ENCODE measurements at regions not wholly inside any gene's neighbourhood (a gene's known extent, or its start where the extent isn't known, plus 50 kb on each side); places are given as distances from the start of the nearest gene placed in this dataset.
A peak's percentile ranks its signal among the peaks of the same experiment; 100 is the strongest.
"Not testable (repeated sequence)": the region's sequence is repeated elsewhere in the genome, so short reads cannot be mapped to it uniquely, and the experiment has no call there.

DNA sequence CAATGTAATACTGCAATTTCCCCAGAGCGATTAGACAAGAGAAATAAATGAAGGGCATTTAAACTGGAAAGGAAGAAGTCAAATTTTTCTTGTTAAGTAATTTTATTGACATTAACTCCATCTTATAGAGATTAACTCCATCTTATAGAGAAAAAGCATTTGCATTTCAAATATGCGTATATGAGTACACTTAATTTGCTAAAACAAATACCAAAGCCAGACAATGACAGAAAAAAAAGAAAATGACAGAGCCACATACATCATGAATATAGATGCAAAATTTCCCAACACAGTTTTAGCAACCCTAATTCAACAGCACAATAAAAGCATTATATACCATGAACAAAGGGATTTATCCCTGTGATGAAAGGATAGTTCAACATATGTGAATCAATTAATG is 1293.1 kb upstream of the EYS start:
- Histone ChIP-seq H3K27ac (no peak overlapping the region), H3K36me3 (ENCODE audit: insufficient read depth) (no peaks in the 10 kb centered on the region), H3K9ac (no peak overlapping the region), H3K4me1 (ENCODE audit: low read depth, poor library complexity, severe bottlenecking) (no peaks in the 10 kb centered on the region), H3K27me3 (ENCODE audit: insufficient read depth, low read depth) (no peaks in the 10 kb centered on the region), H3K4me3 (IDR thresholded peaks at IDR 0.05; ENCODE audit: insufficient read depth, low read depth, low read length) (no peak overlapping the region), H4K20me1 (ENCODE audit: insufficient read depth) (no peaks in the 10 kb centered on the region), H2AFZ (ENCODE audit: low read depth) (no peak overlapping the region), H3K79me2 (ENCODE audit: insufficient read depth, low read depth) (no peaks in the 10 kb centered on the region), H3K4me2 (no peak overlapping the region)
- TF ChIP-seq, protein P1, sequence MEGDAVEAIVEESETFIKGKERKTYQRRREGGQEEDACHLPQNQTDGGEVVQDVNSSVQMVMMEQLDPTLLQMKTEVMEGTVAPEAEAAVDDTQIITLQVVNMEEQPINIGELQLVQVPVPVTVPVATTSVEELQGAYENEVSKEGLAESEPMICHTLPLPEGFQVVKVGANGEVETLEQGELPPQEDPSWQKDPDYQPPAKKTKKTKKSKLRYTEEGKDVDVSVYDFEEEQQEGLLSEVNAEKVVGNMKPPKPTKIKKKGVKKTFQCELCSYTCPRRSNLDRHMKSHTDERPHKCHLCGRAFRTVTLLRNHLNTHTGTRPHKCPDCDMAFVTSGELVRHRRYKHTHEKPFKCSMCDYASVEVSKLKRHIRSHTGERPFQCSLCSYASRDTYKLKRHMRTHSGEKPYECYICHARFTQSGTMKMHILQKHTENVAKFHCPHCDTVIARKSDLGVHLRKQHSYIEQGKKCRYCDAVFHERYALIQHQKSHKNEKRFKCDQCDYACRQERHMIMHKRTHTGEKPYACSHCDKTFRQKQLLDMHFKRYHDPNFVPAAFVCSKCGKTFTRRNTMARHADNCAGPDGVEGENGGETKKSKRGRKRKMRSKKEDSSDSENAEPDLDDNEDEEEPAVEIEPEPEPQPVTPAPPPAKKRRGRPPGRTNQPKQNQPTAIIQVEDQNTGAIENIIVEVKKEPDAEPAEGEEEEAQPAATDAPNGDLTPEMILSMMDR (conservative IDR thresholded peaks at IDR 0.05; ENCODE audit: low read depth, low read length), result no peak

DNA sequence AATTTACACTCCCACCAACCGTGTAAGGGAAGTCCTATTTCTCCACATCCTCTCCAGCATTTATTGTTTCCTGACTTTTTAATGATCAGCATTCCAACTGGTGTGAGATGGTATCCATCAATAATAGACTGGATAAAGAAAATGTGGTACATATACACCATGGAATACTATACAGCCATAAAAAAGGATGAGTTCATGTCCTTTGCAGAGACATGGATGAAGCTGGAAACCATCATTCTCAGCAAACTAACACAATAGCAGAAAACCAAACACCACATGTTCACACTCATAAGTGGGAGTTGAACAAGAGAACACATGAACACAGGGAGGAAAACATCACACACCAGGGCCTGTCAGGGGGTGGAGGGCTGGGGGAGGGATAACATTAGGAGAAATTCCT is 1290.6 kb upstream of the EYS start:
- not testable (repeated sequence) for H3K36me3 ChIP-seq (ENCODE audit: insufficient read depth); H3K4me3 ChIP-seq (IDR thresholded peaks at IDR 0.05; ENCODE audit: insufficient read depth, low read depth, low read length); H3K27ac ChIP-seq; H2AFZ ChIP-seq (ENCODE audit: low read depth); H3K9ac ChIP-seq; H3K79me2 ChIP-seq (ENCODE audit: insufficient read depth, low read depth); H3K4me2 ChIP-seq; H3K27me3 ChIP-seq (ENCODE audit: insufficient read depth, low read depth); H4K20me1 ChIP-seq (ENCODE audit: insufficient read depth)
- peaks cover 16% of the 10 kb centered on the region for H3K4me1 ChIP-seq (ENCODE audit: low read depth, poor library complexity, severe bottlenecking)

DNA sequence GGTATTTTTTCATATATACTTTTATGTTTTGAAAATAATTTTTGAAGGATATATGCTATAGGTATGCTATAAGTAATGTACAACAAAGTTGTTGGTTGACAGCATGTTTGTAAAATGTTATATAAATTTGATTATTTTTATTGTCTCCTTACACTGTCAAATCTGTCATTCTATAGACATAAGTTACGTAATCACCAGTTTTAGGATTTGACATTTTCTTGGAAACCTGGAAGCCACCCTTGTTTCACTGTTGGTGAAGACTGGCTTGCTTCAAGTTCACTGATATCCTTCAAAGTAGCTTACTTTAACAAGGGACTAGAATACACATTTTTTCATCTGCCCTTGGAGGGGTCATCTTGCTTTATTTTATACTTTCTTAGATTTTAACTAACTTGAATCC is 1288.6 kb upstream of the EYS start:
- Histone ChIP-seq H2AFZ (ENCODE audit: low read depth) (no peak overlapping the region), H3K4me3 (IDR thresholded peaks at IDR 0.05; ENCODE audit: insufficient read depth, low read depth, low read length) (no peak overlapping the region), H3K4me2 (no peak overlapping the region), H3K27ac (no peak overlapping the region), H3K9ac (no peak overlapping the region), H3K36me3 (ENCODE audit: insufficient read depth) (no peaks in the 10 kb centered on the region), H3K4me1 (ENCODE audit: low read depth, poor library complexity, severe bottlenecking) (peaks cover 30% of the 10 kb centered on the region), H4K20me1 (ENCODE audit: insufficient read depth) (no peaks in the 10 kb centered on the region), H3K79me2 (ENCODE audit: insufficient read depth, low read depth) (no peaks in the 10 kb centered on the region), H3K27me3 (ENCODE audit: insufficient read depth, low read depth) (no peaks in the 10 kb centered on the region)
- TF ChIP-seq, protein P1 (conservative IDR thresholded peaks at IDR 0.05; ENCODE audit: low read depth, low read length), result no peak

DNA sequence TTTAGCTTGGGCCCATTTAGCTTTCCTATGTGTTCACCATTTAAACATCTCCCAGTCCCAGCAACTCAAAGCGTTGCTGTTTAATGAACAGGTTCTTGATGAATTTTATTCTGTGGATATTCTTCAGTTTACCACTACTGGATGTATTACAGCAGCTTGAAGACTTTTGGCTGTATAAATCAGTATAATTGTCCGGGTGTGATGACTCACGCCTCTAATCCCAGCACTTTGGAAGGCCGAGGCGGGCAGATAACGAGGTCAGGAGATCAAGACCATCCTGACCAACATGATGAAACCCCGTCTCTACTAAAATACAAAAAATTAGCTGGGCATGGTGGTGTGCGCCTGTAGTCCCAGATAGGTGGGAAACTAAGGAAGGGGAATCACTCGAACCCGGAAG is 1286.7 kb upstream of the EYS start:
- H3K4me3 ChIP-seq (IDR thresholded peaks at IDR 0.05; ENCODE audit: insufficient read depth, low read depth, low read length); H4K20me1 ChIP-seq (ENCODE audit: insufficient read depth); H3K27me3 ChIP-seq (ENCODE audit: insufficient read depth, low read depth); H3K79me2 ChIP-seq (ENCODE audit: insufficient read depth, low read depth); H3K36me3 ChIP-seq (ENCODE audit: insufficient read depth): not testable (repeated sequence)
- Histone ChIP-seq H2AFZ (ENCODE audit: low read depth) (peak overlapping the region; percentile 84), H3K4me1 (ENCODE audit: low read depth, poor library complexity, severe bottlenecking) (peaks cover 30% of the 10 kb centered on the region), H3K9ac (peak overlapping the region; percentile 26; the same call in 1 of the 2 replicates), H3K27ac (peak overlapping the region; percentile 55), H3K4me2 (peak overlapping the region; percentile 77)

DNA sequence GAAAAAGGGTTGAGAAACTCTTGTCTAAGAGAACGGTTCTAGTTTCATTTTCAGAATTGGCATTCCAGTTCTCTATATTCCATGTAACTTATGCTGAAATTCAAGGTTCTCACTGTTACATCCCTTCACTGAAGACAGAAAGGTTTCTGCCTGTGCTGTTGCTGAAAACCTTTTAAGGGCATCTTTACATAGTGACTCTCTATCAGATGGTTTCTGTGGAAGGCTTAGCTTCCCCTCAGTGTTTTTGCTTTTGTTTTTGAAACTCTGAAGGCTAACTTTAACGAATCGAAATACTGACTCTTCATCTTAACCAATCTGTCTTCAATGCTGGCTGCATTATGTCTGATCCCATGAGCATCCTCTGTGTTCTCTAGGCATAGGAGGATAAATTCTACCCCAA is 1286.2 kb upstream of the EYS start:
- Histone ChIP-seq H3K9ac (peak overlapping the region; percentile 26; the same call in 1 of the 2 replicates), H2AFZ (ENCODE audit: low read depth) (peak overlapping the region; percentile 84)
- TF ChIP-seq, protein P1 (conservative IDR thresholded peaks at IDR 0.05; ENCODE audit: low read depth, low read length), result no peak

More for the DNA sequence above, 1286.2 kb upstream of the EYS start:
- Histone ChIP-seq H3K4me2 (peak overlapping the region; percentile 77), H3K27me3 (ENCODE audit: insufficient read depth, low read depth) (no peaks in the 10 kb centered on the region), H3K4me1 (ENCODE audit: low read depth, poor library complexity, severe bottlenecking) (peaks cover 30% of the 10 kb centered on the region), H3K27ac (peak overlapping the region; percentile 55), H3K36me3 (ENCODE audit: insufficient read depth) (no peaks in the 10 kb centered on the region), H3K4me3 (IDR thresholded peaks at IDR 0.05; ENCODE audit: insufficient read depth, low read depth, low read length) (no peak overlapping the region), H3K79me2 (ENCODE audit: insufficient read depth, low read depth) (no peaks in the 10 kb centered on the region), H4K20me1 (ENCODE audit: insufficient read depth) (no peaks in the 10 kb centered on the region)
